ENCODE measurements at regions not wholly inside any gene's neighbourhood (a gene's known extent, or its start where the extent isn't known, plus 50 kb on each side); places are given as distances from the start of the nearest gene placed in this dataset.

- WGBS = 76% methylated on average over 13 of the region's 13 CpGs
- TF ChIP-seq NR2F2 (IDR thresholded peaks at IDR 0.05) (peak; percentile 81), JUND (IDR thresholded peaks at IDR 0.05) (no peak)
- DNase-seq (ENCODE audit: low spot score) = no peak
- H3K27me3 ChIP-seq (ENCODE audit: control insufficient read depth in 4 of 4, insufficient read depth in 4 of 4, low read length in 3 of 4) = no peaks in the 10 kb centered on the region
- H3K27ac ChIP-seq (ENCODE audit: low read depth in 1 of 2, low read length in 2 of 2) = peak overlapping the region; percentile 25 to 32
- no peak overlapping the region for H3K9ac ChIP-seq (ENCODE audit: low read depth in 1 of 2, low read length in 2 of 2)
- no peak overlapping the region for H3K4me3 ChIP-seq (ENCODE audit: low read depth in 1 of 3, low read length in 3 of 3)
- no peaks in the 10 kb centered on the region for H3K36me3 ChIP-seq (ENCODE audit: control insufficient read depth in 4 of 4, insufficient read depth in 3 of 4, low read depth in 1 of 4, low read length in 3 of 4)
- H3K4me1 ChIP-seq (ENCODE audit: control insufficient read depth in 4 of 4, insufficient read depth in 4 of 4, low read length in 3 of 4) = peaks cover 4 to 11% (median 6%) of the 10 kb centered on the region in 4 donors
- H3K9me3 ChIP-seq (ENCODE audit: control insufficient read depth in 4 of 4, low read length in 3 of 4) = no peaks in the 10 kb centered on the region
These were observed 111.6 kb upstream of the ERRFI1 start for GRCh38 chr1:8137481-8138244.

- WGBS = 88% methylated on average over 5 of the region's 5 CpGs
- TF ChIP-seq JUND (IDR thresholded peaks at IDR 0.05) (no peak), SP1 (IDR thresholded peaks at IDR 0.05) (no peak), ZBTB33 (IDR thresholded peaks at IDR 0.05) (no peak), RAD21 (IDR thresholded peaks at IDR 0.05) (no peak), ATF3 (IDR thresholded peaks at IDR 0.05) (no peak), EGR1 (IDR thresholded peaks at IDR 0.05; ENCODE audit: low read depth in 2 of 2) (no peak), HNF4A (conservative IDR thresholded peaks at IDR 0.05) (no peak), FOXA2 (IDR thresholded peaks at IDR 0.05) (no peak), HNF4G (IDR thresholded peaks at IDR 0.05) (no peak), NR2F2 (IDR thresholded peaks at IDR 0.05) (no peak), RXRA (IDR thresholded peaks at IDR 0.05) (no peak), MAX (IDR thresholded peaks at IDR 0.05) (no peak), YY1 (IDR thresholded peaks at IDR 0.05) (no peak), TAF1 (conservative IDR thresholded peaks at IDR 0.05) (no peak)
These were observed 110.7 kb upstream of the ERRFI1 start for GRCh38 chr1:8136766-8137165.

GRCh38 chr1:8135250-8135649 is 109.1 kb upstream of the ERRFI1 start:
- Histone ChIP-seq H3K4me3 (ENCODE audit: low read depth in 1 of 3, low read length in 3 of 3) (no peak overlapping the region), H3K36me3 (ENCODE audit: control insufficient read depth in 4 of 4, insufficient read depth in 3 of 4, low read depth in 1 of 4, low read length in 3 of 4) (no peaks in the 10 kb centered on the region), H3K27me3 (ENCODE audit: control insufficient read depth in 4 of 4, insufficient read depth in 4 of 4, low read length in 3 of 4) (no peaks in the 10 kb centered on the region), H3K9ac (ENCODE audit: low read depth in 1 of 2, low read length in 2 of 2) (no peak overlapping the region), H3K9me3 (ENCODE audit: control insufficient read depth in 4 of 4, low read length in 3 of 4) (no peaks in the 10 kb centered on the region), H3K27ac (ENCODE audit: low read depth in 1 of 2, low read length in 2 of 2) (no peak overlapping the region), H3K4me1 (ENCODE audit: control insufficient read depth in 4 of 4, insufficient read depth in 4 of 4, low read length in 3 of 4) (peaks cover 4 to 11% (median 6%) of the 10 kb centered on the region in 4 donors)
- TF ChIP-seq HNF4A (conservative IDR thresholded peaks at IDR 0.05) (no peak), ZBTB33 (IDR thresholded peaks at IDR 0.05) (no peak), FOXA1 (IDR thresholded peaks at IDR 0.05) (no peak), YY1 (IDR thresholded peaks at IDR 0.05) (no peak), JUND (IDR thresholded peaks at IDR 0.05) (no peak), MAX (IDR thresholded peaks at IDR 0.05) (no peak)
- no peak for DNase-seq (ENCODE audit: low spot score)
- WGBS = 84% methylated on average over 7 of the region's 7 CpGs

More at GRCh38 chr1:8136766-8137165, 110.7 kb upstream of the ERRFI1 start:
- H3K9me3 ChIP-seq (ENCODE audit: control insufficient read depth in 4 of 4, low read length in 3 of 4) = no peaks in the 10 kb centered on the region
- peaks cover 4 to 11% (median 6%) of the 10 kb centered on the region in 4 donors for H3K4me1 ChIP-seq (ENCODE audit: control insufficient read depth in 4 of 4, insufficient read depth in 4 of 4, low read length in 3 of 4)
- H3K36me3 ChIP-seq (ENCODE audit: control insufficient read depth in 4 of 4, insufficient read depth in 3 of 4, low read depth in 1 of 4, low read length in 3 of 4) = no peaks in the 10 kb centered on the region
- H3K27ac ChIP-seq (ENCODE audit: low read depth in 1 of 2, low read length in 2 of 2) = no peak overlapping the region
- DNase-seq (ENCODE audit: low spot score) = no peak
- H3K9ac ChIP-seq (ENCODE audit: low read depth in 1 of 2, low read length in 2 of 2) = no peak overlapping the region
- H3K4me3 ChIP-seq (ENCODE audit: low read depth in 1 of 3, low read length in 3 of 3) = no peak overlapping the region
- no peaks in the 10 kb centered on the region for H3K27me3 ChIP-seq (ENCODE audit: control insufficient read depth in 4 of 4, insufficient read depth in 4 of 4, low read length in 3 of 4)
